HepG2 (cell line): ENCODE measurements at regions not wholly inside any gene's neighbourhood (a gene's known extent, or its start where the extent isn't known, plus 50 kb on each side); places are given as distances from the start of the nearest gene placed in this dataset.

Experiments
- FOXK2 ChIP-seq: fragments of 450-650 bp; IDR thresholded peaks from 2 replicates; pipeline ENCODE4 v1.6.1; 2016
- SIN3A ChIP-seq: IDR thresholded peaks from 2 replicates; pipeline ENCODE4 v1.6.1; 2011; ENCODE audit warnings: low read depth, mild to moderate bottlenecking, control low read depth, low read length, borderline replicate concordance
- ZNF274 ChIP-seq: sonication (generic); formaldehyde crosslinking; IDR thresholded peaks from 2 replicates; pipeline ENCODE4 v1.5.1; 2020; ENCODE audit warnings: mild to moderate bottlenecking, missing genetic modification reagents
- TF ChIP-seq, protein P1 (sequence below): IDR thresholded peaks from 2 replicates; pipeline ENCODE4 v1.6.1; 2016; ENCODE audit warnings: missing compliant biosample characterization, missing genetic modification reagents, borderline replicate concordance

DNA sequence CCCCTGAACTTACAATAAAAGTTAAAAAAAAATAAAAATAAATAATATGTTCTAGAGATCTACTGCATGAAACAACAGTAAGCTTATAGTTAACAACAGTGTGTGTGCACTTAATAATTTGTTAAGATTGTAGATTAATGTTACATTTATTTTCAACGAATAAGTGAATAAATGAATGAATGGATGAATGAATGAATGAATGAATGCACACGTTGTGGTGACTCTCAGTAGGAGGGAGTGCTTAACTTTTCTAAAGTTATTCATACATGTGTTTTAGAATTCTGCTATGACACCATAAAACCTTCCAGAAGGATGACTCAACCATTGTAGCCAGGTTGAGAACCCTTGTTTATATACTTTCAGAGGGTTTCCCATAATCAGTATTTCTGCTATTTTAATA, 1269.4 kb upstream of the CDH6 start:
- TF ChIP-seq SIN3A (no peak), ZNF274 (no peak), FOXK2 (no peak)
- TF ChIP-seq, protein P1, sequence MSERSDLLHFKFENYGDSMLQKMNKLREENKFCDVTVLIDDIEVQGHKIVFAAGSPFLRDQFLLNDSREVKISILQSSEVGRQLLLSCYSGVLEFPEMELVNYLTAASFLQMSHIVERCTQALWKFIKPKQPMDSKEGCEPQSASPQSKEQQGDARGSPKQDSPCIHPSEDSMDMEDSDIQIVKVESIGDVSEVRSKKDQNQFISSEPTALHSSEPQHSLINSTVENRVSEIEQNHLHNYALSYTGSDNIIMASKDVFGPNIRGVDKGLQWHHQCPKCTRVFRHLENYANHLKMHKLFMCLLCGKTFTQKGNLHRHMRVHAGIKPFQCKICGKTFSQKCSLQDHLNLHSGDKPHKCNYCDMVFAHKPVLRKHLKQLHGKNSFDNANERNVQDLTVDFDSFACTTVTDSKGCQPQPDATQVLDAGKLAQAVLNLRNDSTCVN, result no peak
